ENCODE measurements at regions not wholly inside any gene's neighbourhood (a gene's known extent, or its start where the extent isn't known, plus 50 kb on each side); places are given as distances from the start of the nearest gene placed in this dataset.
"Not testable (repeated sequence)": the region's sequence is repeated elsewhere in the genome, so short reads cannot be mapped to it uniquely, and the experiment has no call there.

GRCh38 chr19:30114095-30114494 is 172.1 kb downstream of the URI1 start:
- TF ChIP-seq CTCF (tag by site-specific recombination; IDR thresholded peaks at IDR 0.05); ZFP41 (tag by site-specific recombination; IDR thresholded peaks at IDR 0.05; ENCODE audit: borderline replicate concordance); KLF16 (tag by site-specific recombination; IDR thresholded peaks at IDR 0.05); SETDB1 (IDR thresholded peaks at IDR 0.05; ENCODE audit: insufficient read length, low read length); ZNF776 (tag by site-specific recombination; IDR thresholded peaks at IDR 0.05; ENCODE audit: borderline replicate concordance); ZBTB1 (tag by site-specific recombination; IDR thresholded peaks at IDR 0.05); ZNF518A (tag by site-specific recombination; conservative IDR thresholded peaks at IDR 0.05; ENCODE audit: low read depth); ZNF23 (tag by site-specific recombination; IDR thresholded peaks at IDR 0.05; ENCODE audit: borderline replicate concordance); ZNF501 (tag by site-specific recombination; IDR thresholded peaks at IDR 0.05): not testable (repeated sequence)
